GM13977 (cell line): ENCODE measurements at regions not wholly inside any gene's neighbourhood (a gene's known extent, or its start where the extent isn't known, plus 50 kb on each side); places are given as distances from the start of the nearest gene placed in this dataset.
"Not testable (repeated sequence)": the region's sequence is repeated elsewhere in the genome, so short reads cannot be mapped to it uniquely, and the experiment has no call there.

Experiments used
- DNase-seq: peaks from one replicate; pipeline ENCODE4 v3.0.0; 2012; ENCODE audit warnings: low spot score
- CTCF ChIP-seq: IDR thresholded peaks from 2 replicates; pipeline ENCODE4 v1.5.1; 2012; ENCODE audit warnings: mild to moderate bottlenecking, control low read depth; ENCODE audit not compliant: insufficient read depth; ENCODE audit errors: extremely low read depth, missing control alignments
- in situ Hi-C: fragments of 300-500 bp; cut with MboI; formaldehyde crosslinking; loops from one replicate; pipeline ENCODE4 v1.12.0; 2022; ENCODE audit warnings: low sequenced_read_pairs, low pct_unique_long_range_greater_than_20kb, mixed read lengths, inconsistent platforms; ENCODE audit not compliant: unreplicated experiment

GRCh38 chr9:24899463-24899862, 353.8 kb upstream of the IZUMO3 start:
- in situ Hi-C loops: no loop called here
- no peak for TF ChIP-seq CTCF
- no peak for DNase-seq

GRCh38 chr9:24897826-24898225, 352.1 kb upstream of the IZUMO3 start:
- no peak for DNase-seq
- TF ChIP-seq CTCF: no peak
- in situ Hi-C loops: no loop called here

GRCh38 chr9:24881361-24881760, 335.7 kb upstream of the IZUMO3 start:
- no peak for DNase-seq
- in situ Hi-C loops: no loop called here
- TF ChIP-seq CTCF: no peak

- DNase-seq: no peak
- in situ Hi-C loops: no loop called here
- TF ChIP-seq CTCF: no peak
These were observed 333.9 kb upstream of the IZUMO3 start for GRCh38 chr9:24879591-24879990.

GRCh38 chr9:24856601-24857000, 310.9 kb upstream of the IZUMO3 start:
- in situ Hi-C loops, DNase-seq: not testable (repeated sequence)

GRCh38 chr9:24846248-24846912, 300.7 kb upstream of the IZUMO3 start:
- DNase-seq: peak; percentile 3
- TF ChIP-seq CTCF: no peak
- in situ Hi-C loops: no loop called here

GRCh38 chr9:24844217-24844616, 298.5 kb upstream of the IZUMO3 start:
- in situ Hi-C loops: no loop called here
- TF ChIP-seq CTCF: no peak
- no peak for DNase-seq
